ENCODE measurements at regions not wholly inside any gene's neighbourhood (a gene's known extent, or its start where the extent isn't known, plus 50 kb on each side); places are given as distances from the start of the nearest gene placed in this dataset.
"Not testable (repeated sequence)": the region's sequence is repeated elsewhere in the genome, so short reads cannot be mapped to it uniquely, and the experiment has no call there.

GRCh38 chr4:111274060-111274459 lies 651.2 kb upstream of the PITX2 start:
- no peak for DNase-seq (ENCODE audit: low spot score)

GRCh38 chr4:111274486-111274885 lies 651.6 kb upstream of the PITX2 start:
- no peak for DNase-seq (ENCODE audit: low spot score)

DNA sequence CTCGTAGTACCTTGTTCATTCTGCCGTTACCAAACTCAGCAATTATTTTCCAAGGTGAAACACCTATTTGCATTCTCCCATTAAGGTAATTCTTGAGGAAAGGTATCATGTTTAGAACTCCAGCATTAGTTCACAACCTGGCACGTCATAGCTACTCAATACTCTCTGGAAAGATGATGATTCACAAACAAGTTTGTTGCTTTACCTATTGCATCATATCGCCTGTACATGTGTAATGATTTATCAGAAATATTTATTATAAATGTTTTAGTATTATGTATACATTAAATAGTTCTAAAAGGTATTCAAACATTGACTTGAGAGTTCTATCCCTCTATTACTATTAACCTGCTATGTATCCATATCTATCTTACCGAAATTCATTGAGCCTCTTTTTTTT lies 658.3 kb upstream of the PITX2 start:
- DNase-seq (ENCODE audit: low spot score) = no peak

GRCh38 chr4:111282035-111282434 lies 659.2 kb upstream of the PITX2 start:
- DNase-seq (ENCODE audit: low spot score) = no peak

DNA sequence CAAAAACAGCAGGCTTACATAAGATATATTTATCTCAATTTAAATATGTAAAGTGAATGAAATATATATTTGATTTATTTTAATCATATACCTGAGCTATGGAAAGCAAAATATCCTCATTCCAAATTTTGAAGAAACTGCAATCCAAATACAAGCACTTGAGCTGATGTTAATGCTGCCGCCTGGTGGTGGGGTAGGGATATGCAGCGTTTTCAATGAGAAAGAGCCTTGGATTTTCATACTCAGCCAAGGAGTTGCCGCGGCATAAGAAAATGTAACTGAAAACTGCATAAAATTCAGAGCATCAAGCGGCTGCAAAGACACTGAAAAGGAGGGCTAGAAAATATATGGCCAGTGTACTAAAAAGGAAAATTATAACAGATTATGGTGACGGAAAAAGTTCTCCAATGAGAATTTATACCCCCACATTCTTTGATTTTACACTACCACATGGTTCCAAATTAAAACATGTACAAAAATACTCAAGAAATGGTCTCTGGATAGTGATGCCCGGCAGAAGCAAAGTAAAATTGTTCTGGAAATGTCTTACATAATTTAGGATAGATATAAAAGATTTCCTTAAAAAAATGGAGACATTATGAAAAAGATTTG lies 660.3 kb upstream of the PITX2 start:
- DNase-seq (ENCODE audit: low spot score) = peak; percentile 65

GRCh38 chr4:111296466-111296865 lies 673.6 kb upstream of the PITX2 start:
- no peak for DNase-seq (ENCODE audit: low spot score)

DNA sequence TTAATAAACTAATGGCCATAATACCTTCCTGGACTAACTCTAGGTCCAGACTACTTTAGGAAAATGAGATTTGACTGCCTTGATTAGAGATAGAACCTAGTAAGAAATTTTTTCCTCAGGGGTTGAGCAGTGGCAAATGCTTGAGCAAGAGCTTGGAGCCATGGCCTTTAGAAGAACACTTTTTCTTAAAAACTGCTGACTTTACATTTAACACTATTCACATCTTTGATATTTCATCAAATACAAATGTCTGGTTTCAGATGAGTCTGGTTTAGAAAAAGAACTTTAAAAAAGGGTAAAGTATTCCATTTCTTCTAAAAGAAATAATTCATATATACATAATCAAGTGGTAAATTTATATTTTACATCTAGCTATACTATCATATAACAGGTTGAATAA lies 680.9 kb upstream of the PITX2 start:
- DNase-seq (ENCODE audit: low spot score) = no peak

DNA sequence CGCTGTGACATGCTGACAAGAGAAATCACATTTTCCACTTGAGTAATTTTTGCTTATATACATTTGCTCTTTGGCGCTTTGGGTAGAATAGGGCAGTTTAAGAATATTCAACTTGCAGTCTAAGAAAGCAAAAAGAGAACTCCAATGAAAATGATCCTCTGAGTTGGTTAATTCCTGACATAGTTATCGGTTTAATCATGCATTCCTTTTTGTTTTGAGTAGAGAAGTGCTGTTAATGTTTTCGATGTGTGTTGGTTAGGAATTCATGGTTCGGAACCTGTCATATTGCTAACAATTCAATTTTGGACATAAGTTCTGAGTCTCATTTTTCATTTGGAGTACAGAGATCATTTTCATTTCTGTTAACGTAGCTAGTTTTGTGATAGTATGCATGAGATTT lies 700.6 kb upstream of the PITX2 start:
- DNase-seq (ENCODE audit: low spot score) = no peak

- DNase-seq (ENCODE audit: low spot score) = no peak
These were observed 701.0 kb upstream of the PITX2 start for GRCh38 chr4:111323916-111324315.

DNA sequence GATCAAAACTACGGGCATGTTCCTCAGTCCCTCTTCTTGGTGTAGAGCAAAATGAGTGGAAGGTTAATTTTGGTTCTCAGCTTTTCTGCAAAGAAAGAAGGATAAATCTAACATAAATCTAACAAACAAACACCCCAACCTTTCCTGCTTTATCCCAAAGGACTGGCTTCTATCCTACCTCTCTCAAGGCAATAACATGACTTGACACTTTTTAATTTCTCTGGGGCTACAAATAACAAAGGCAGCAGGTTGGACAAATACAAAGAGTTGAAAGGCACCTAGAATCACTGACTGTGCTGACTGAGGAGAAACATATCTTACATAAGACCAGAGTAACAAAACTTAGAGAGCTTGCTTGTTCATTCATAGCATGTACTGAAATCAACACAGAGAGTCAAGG lies 703.6 kb upstream of the PITX2 start:
- DNase-seq (ENCODE audit: low spot score) = no peak

GRCh38 chr4:111330786-111331185 lies 707.9 kb upstream of the PITX2 start:
- no peak for DNase-seq (ENCODE audit: low spot score)

DNA sequence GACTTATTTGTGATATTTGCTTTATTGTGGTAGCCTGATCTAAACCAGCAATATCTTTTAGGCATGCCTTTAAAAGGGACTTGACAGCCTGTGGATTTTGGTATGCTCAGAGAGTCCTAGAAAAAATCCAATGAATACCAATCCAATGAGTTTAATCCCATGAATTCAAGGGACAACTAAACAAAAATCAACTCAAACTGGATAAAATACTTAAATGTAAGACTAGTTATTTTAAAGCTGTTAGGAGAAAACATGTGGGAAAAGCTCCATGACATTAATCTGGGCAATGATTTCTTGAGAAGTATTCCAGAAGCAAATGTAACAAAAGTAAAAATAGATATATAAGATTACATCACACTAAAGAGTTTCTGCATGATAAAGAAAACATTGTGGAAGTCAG lies 711.5 kb upstream of the PITX2 start:
- DNase-seq (ENCODE audit: low spot score) = no peak

GRCh38 chr4:111337186-111337876 lies 714.5 kb upstream of the PITX2 start:
- not testable (repeated sequence) for DNase-seq (ENCODE audit: low spot score)

DNA sequence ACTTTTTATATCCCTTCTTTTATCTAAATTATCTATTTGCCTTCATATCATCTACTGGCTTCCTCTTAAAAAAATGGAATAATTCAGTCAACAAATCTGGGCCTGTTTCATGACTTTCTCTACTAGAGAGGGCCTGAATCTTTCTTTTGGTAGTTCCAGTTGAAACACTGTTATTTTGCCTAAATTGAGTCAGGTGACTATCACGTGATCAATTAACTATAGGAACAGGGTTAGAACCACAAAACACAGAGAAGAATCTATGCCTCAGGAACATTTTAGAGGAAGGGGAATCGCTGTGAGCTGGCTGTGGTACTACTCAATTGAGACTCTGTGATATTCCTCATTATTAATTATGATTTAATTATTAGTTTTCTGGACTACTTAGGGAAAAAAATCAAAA lies 736.7 kb upstream of the PITX2 start:
- no peak for DNase-seq (ENCODE audit: low spot score)

GRCh38 chr4:111360906-111361305 lies 738.0 kb upstream of the PITX2 start:
- DNase-seq (ENCODE audit: low spot score) = no peak

DNA sequence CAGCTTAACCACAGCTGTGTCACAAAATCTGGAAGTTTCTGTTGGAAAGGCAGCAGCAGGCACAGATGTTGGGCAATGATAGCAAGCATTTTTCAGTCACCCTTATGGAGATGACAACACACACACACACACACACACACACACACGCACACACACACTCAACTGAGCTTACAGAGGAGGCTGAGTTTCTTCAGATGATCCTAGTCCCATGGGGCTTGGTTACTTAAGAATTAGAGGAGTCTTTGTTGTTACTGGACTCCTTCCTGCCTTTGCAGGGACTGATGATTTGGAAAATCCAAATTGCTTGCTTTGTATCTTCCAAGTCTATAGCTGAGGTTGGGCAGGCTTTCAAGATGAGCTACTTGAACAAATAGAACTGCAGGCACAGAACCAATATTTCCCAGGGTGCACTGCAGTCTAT lies 740.1 kb upstream of the PITX2 start:
- DNase-seq (ENCODE audit: low spot score) = no peak

- DNase-seq (ENCODE audit: low spot score) = not testable (repeated sequence)
These were observed 755.0 kb upstream of the PITX2 start for GRCh38 chr4:111377880-111378279.

DNA sequence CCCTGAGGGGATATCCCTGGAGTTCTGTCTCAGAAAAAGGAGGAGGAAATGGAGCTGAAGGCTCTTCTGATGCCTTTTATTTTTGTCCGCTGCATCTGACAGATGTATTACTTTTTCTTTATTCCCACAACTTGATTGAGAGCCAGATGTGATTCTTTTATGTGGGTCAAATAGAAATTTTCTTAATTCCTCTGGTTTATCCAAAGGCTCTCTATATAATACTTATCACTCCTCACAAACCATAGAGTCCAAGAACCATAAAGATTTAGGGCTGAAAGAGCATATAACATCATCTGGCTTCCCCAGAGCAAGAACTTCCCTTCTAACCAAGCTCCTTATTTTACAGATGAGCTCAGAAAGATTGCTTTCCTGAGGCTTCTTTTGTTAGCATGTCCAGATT lies 756.7 kb upstream of the FAM241A start:
- DNase-seq (ENCODE audit: low spot score) = no peak

GRCh38 chr4:111391829-111392228 lies 753.4 kb upstream of the FAM241A start:
- no peak for DNase-seq (ENCODE audit: low spot score)

GRCh38 chr4:111393781-111394180 lies 751.5 kb upstream of the FAM241A start:
- DNase-seq (ENCODE audit: low spot score) = no peak

GRCh38 chr4:111398906-111399330 lies 746.3 kb upstream of the FAM241A start:
- DNase-seq (ENCODE audit: low spot score) = no peak

DNA sequence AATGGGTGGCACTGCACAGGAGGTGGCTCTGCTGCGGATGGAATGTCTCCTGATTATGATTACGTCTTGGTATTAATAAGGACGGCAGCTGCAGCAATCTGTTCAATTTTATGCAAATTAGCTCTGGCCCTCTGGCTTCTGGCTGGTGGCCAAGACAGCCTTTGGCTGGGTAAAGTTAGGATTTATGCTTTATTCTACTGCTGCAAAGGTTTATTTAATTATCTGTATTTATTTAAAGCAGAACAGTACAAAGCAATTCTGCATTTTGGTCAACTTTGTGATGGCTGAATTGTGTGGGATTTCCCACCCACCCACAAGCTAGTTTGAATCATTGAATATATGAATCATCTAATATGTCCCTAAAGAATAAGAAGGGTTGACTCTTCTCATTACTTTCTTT lies 745.6 kb upstream of the FAM241A start:
- no peak for DNase-seq (ENCODE audit: low spot score)

DNA sequence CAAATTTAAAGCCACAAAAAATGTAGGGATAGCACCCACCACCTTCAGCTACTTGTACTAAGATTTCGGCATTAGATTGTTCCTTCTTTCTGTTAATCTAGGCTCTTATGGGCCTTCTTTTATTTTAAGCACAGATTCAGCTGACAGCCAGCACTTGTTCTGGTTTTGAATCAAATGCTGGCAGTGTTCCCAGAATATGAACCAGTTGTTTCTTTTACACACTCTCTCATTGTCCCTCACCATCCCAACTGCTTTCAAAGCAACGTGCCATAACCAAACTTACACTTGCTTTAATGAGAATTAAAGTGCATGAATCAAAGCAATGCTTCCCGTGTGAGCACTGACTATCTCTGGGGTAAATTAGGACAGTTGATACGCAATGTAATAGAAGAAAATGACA lies 744.5 kb upstream of the FAM241A start:
- no peak for DNase-seq (ENCODE audit: low spot score)

DNA sequence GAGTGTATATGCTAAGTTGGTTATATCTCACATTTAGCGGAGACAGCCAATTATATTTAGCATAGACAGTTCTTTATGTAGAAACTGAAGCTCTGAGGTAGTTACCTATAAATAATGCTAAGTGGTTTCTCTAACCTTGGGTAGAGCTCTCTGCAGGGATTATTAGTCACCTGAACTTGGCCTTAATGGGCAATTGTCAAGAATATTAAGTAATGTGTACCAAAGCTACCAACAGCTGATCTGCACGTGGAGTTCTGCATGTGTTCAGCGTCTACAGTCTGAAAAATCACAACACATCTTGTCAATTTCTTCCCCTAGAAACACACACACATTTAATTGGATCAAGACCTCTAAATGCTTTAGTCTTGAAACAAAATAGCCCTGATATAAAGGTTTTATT lies 740.6 kb upstream of the FAM241A start:
- DNase-seq (ENCODE audit: low spot score) = no peak
